GM23338 (cell line): ENCODE measurements at regions not wholly inside any gene's neighbourhood (a gene's known extent, or its start where the extent isn't known, plus 50 kb on each side); places are given as distances from the start of the nearest gene placed in this dataset.

Experiments
- ATAC-seq: fragments of 200-7000 bp; cut with Tn5 transposase; 3 replicates; pipeline ENCODE4 v1.9.1; 2020
- DNase-seq: peaks from one replicate; pipeline ENCODE4 v3.0.0-alpha.2; 2015; ENCODE audit warnings: low spot score
- H2AFZ ChIP-seq: fragments of 200-600 bp; sonication (generic); 2 replicates; pipeline ENCODE4 v1.8.0; 2016; ENCODE audit warnings: antibody characterized with exemption, mild to moderate bottlenecking, moderate library complexity
- H3F3A ChIP-seq: fragments of 200-600 bp; sonication (generic); replicated peaks from 2 replicates; pipeline ENCODE4 v1.8.0; 2017; ENCODE audit warnings: antibody characterized with exemption, mixed run types, low read depth
- H3K27ac ChIP-seq: fragments of 200-600 bp; sonication (generic); 2 replicates; pipeline ENCODE4 v1.6.1; 2016; ENCODE audit warnings: low read depth
- H3K27me3 ChIP-seq: fragments of 200-600 bp; sonication (generic); 2 replicates; pipeline ENCODE4 v1.8.0; 2016; ENCODE audit warnings: mild to moderate bottlenecking, mixed run types, moderate library complexity; ENCODE audit not compliant: insufficient read depth
- H3K36me3 ChIP-seq: fragments of 200-600 bp; sonication (generic); 2 replicates; pipeline ENCODE4 v1.8.0; 2016; ENCODE audit warnings: mild to moderate bottlenecking; ENCODE audit not compliant: insufficient read depth
- H3K4me1 ChIP-seq: fragments of 200-600 bp; sonication (generic); 2 replicates; pipeline ENCODE4 v1.8.0; 2016; ENCODE audit warnings: mild to moderate bottlenecking, moderate library complexity; ENCODE audit not compliant: insufficient read depth
- H3K4me2 ChIP-seq: fragments of 200-600 bp; sonication (generic); 2 replicates; pipeline ENCODE4 v1.7.1; 2017; ENCODE audit warnings: mixed run types
- H3K4me3 ChIP-seq: fragments of 200-600 bp; sonication (generic); 2 replicates; pipeline ENCODE4 v1.6.1; 2016; ENCODE audit warnings: mixed run types
- H3K79me2 ChIP-seq: fragments of 200-600 bp; sonication (generic); replicated peaks from 2 replicates; pipeline ENCODE4 v1.8.0; 2017; ENCODE audit warnings: mild to moderate bottlenecking; ENCODE audit not compliant: insufficient read depth
- H3K9me2 ChIP-seq: fragments of 200-600 bp; sonication (generic); 2 replicates; pipeline ENCODE4 v1.8.0; 2017; ENCODE audit not compliant: insufficient read depth
- H4K20me1 ChIP-seq: fragments of 200-600 bp; sonication (generic); replicated peaks from 2 replicates; pipeline ENCODE4 v1.8.0; 2017; ENCODE audit warnings: mild to moderate bottlenecking; ENCODE audit not compliant: insufficient read depth
- H3K27ac Mint-ChIP-seq: 2 replicates; pipeline ENCODE4 v1.8.0; 2020; ENCODE audit warnings: inconsistent platforms, mild to moderate bottlenecking, moderate library complexity, mixed read lengths
- H3K27me3 Mint-ChIP-seq: 3 replicates; pipeline ENCODE4 v1.8.0; 2022; ENCODE audit warnings: low read depth, mild to moderate bottlenecking, moderate library complexity, mixed read lengths, inconsistent platforms; ENCODE audit not compliant: insufficient read depth, poor library complexity
- H3K36me3 Mint-ChIP-seq: 3 replicates; pipeline ENCODE4 v1.8.0; 2021; ENCODE audit warnings: low read depth, mild to moderate bottlenecking, inconsistent platforms, moderate library complexity, mixed read lengths
- H3K4me1 Mint-ChIP-seq: 3 replicates; pipeline ENCODE4 v1.8.0; 2020; ENCODE audit warnings: mild to moderate bottlenecking, inconsistent platforms, mixed read lengths
- H3K4me3 Mint-ChIP-seq: 3 replicates; pipeline ENCODE4 v1.8.0; 2021; ENCODE audit warnings: moderate library complexity, mild to moderate bottlenecking, inconsistent platforms, mixed read lengths
- H3K9me3 Mint-ChIP-seq: 3 replicates; pipeline ENCODE4 v1.8.0; 2020; ENCODE audit warnings: moderate library complexity, mild to moderate bottlenecking, inconsistent platforms, mixed read lengths
- EZH2 ChIP-seq: fragments of 200-600 bp; sonication (generic); IDR thresholded peaks from one replicate; pipeline ENCODE4 v1.8.0; 2017; ENCODE audit warnings: antibody characterized with exemption, mild to moderate bottlenecking, low read depth; ENCODE audit not compliant: unreplicated experiment
- POLR2AphosphoS5 ChIP-seq: IDR thresholded peaks from 2 replicates; pipeline ENCODE4 v1.6.1; 2016; ENCODE audit warnings: antibody characterized with exemption, low read depth
- REST ChIP-seq: IDR thresholded peaks from one replicate; pipeline ENCODE4 v1.6.1; 2018; ENCODE audit warnings: antibody characterized with exemption; ENCODE audit not compliant: unreplicated experiment
- STAT1 ChIP-seq: IDR thresholded peaks from one replicate; pipeline ENCODE4 v1.6.1; 2016; ENCODE audit warnings: antibody characterized with exemption; ENCODE audit not compliant: unreplicated experiment
- ZNF462 ChIP-seq: fragments of 250-450 bp; sonication (Bioruptor Pico); IDR thresholded peaks from 2 replicates; pipeline ENCODE4 v1.5.0; 2020; ENCODE audit warnings: mild to moderate bottlenecking, moderate library complexity

GRCh38 chr2:34107811-34108210 is 508.7 kb upstream of the FAM98A start (continued):
- TF ChIP-seq ZNF462, result no peak

- DNase-seq, result no peak
- Histone ChIP-seq H3K27ac (no peak overlapping the region), H4K20me1 (no peaks in the 10 kb centered on the region), H3K79me2 (no peaks in the 10 kb centered on the region), H3K4me1 (no peaks in the 10 kb centered on the region), H2AFZ (no peak overlapping the region), H3K27me3 (no peaks in the 10 kb centered on the region), H3F3A (no peaks in the 10 kb centered on the region), H3K36me3 (no peaks in the 10 kb centered on the region), H3K4me2 (no peak overlapping the region), H3K4me3 (no peak overlapping the region), H3K9me2 (no peaks in the 10 kb centered on the region)
- H3K4me3 Mint-ChIP-seq, result no peak overlapping the region
- ATAC-seq, result no peak
- no peaks in the 10 kb centered on the region for H3K36me3 Mint-ChIP-seq
- H3K27ac Mint-ChIP-seq, result peak overlapping the region; percentile 2; the same call in 1 of the 2 replicates
- no peaks in the 10 kb centered on the region for H3K27me3 Mint-ChIP-seq
- H3K9me3 Mint-ChIP-seq, result no peaks in the 10 kb centered on the region
- H3K4me1 Mint-ChIP-seq, result no peaks in the 10 kb centered on the region
- no peak for TF ChIP-seq POLR2AphosphoS5
- no peak for TF ChIP-seq STAT1
- no peak for TF ChIP-seq EZH2
- no peak for TF ChIP-seq ZNF462
- no peak for TF ChIP-seq REST
These were observed 506.1 kb upstream of the FAM98A start for GRCh38 chr2:34105006-34105767.
